ENCODE measurements at regions not wholly inside any gene's neighbourhood (a gene's known extent, or its start where the extent isn't known, plus 50 kb on each side); places are given as distances from the start of the nearest gene placed in this dataset.

DNA sequence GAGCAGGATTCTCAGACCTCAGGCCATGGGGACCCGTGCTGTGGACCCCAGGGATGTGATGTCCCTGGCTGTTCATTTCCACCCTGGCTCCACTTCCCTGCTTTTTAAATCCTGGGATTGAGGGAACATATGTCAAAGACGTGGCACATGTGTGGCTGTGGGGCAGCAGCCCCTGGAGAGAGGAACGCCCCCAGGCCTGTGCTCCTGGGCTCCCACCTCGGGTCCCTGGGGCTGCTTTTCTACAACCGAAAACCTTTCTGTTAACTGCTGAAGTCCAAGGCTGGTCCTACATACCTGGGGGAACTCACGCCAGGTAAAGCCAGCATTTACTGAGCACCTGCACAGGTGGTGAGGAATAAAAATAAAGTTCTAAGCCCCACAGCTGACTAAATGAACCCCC is 102.3 kb upstream of the FRMD1 start:
- no peak for FAIRE-seq
- dilution Hi-C loops (cut with MboI; ENCODE audit: extremely low pct_ligation_motif_present, low sequenced_read_pairs), result no loop called here
- TF ChIP-seq, protein P1, sequence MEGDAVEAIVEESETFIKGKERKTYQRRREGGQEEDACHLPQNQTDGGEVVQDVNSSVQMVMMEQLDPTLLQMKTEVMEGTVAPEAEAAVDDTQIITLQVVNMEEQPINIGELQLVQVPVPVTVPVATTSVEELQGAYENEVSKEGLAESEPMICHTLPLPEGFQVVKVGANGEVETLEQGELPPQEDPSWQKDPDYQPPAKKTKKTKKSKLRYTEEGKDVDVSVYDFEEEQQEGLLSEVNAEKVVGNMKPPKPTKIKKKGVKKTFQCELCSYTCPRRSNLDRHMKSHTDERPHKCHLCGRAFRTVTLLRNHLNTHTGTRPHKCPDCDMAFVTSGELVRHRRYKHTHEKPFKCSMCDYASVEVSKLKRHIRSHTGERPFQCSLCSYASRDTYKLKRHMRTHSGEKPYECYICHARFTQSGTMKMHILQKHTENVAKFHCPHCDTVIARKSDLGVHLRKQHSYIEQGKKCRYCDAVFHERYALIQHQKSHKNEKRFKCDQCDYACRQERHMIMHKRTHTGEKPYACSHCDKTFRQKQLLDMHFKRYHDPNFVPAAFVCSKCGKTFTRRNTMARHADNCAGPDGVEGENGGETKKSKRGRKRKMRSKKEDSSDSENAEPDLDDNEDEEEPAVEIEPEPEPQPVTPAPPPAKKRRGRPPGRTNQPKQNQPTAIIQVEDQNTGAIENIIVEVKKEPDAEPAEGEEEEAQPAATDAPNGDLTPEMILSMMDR (optimal IDR thresholded peaks at IDR 0.05 in 1 of 3, IDR thresholded peaks at IDR 0.05 in 1 of 3, conservative IDR thresholded peaks at IDR 0.05 in 1 of 3; ENCODE audit: extremely low read depth in 1 of 3, insufficient read depth in 2 of 3, low read length in 3 of 3), result no peak
- no peak for TF ChIP-seq EZH2 (IDR thresholded peaks at IDR 0.05; ENCODE audit: low read length)

DNA sequence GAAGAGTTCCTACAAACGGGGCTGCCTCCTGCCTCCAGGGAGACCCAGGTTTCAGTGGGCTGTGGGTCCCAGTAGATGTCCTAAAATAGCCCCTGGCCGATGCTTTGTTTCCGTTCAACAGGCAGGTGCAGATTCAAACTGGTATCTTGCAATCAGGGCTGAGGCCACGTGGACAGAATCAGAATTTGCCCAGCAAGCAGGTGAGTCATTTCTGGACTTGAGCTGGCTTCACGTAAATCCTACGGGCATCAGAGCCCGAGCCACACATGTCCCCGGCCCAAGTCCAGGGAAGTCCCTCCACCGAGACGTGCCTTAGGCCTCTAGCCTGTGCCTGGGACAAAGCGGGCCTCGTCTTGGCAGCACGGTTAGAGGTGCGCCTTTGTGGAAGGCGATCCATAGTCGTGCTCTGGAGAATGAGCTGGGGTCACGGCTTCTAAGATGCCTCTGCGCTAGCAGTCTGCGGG is 101.6 kb upstream of the FRMD1 start:
- FAIRE-seq (no peak), DNase-seq (ENCODE audit: low read depth, low spot score) (no peak)
- Histone ChIP-seq H3K27me3 (ENCODE audit: control insufficient read depth, extremely low read depth, insufficient read depth, low read length) (no peaks in the 10 kb centered on the region), H3K4me2 (ENCODE audit: control insufficient read depth, extremely low read depth, insufficient read depth, low read depth, low read length) (no peak overlapping the region), H3K36me3 (ENCODE audit: control insufficient read depth in 2 of 2, extremely low read depth in 1 of 2, insufficient read depth in 2 of 2, low read length in 2 of 2) (no peaks in the 10 kb centered on the region), H3K9me3 (ENCODE audit: control insufficient read depth, low read depth, low read length) (no peaks in the 10 kb centered on the region), H4K20me1 (ENCODE audit: control insufficient read depth, extremely low read depth, insufficient read depth, low read length) (no peaks in the 10 kb centered on the region), H3K27ac (ENCODE audit: control insufficient read depth, insufficient read depth, low read length) (no peak overlapping the region), H3K79me2 (ENCODE audit: control insufficient read depth, insufficient read depth, low read length) (no peaks in the 10 kb centered on the region), H3K4me1 (ENCODE audit: control insufficient read depth, extremely low read depth, insufficient read depth, low read length) (no peaks in the 10 kb centered on the region), H3K9me1 (ENCODE audit: control insufficient read depth, extremely low read depth, insufficient read depth, low read length) (no peaks in the 10 kb centered on the region), H2AFZ (ENCODE audit: control insufficient read depth, low read length) (no peak overlapping the region), H3K9ac (ENCODE audit: control insufficient read depth, extremely low read depth, insufficient read depth, low read length) (no peak overlapping the region), H3K4me3 (ENCODE audit: control insufficient read depth in 2 of 3, extremely low read depth in 1 of 3, insufficient read depth in 2 of 3, low read depth in 1 of 3, low read length in 3 of 3) (no peak overlapping the region)
- no peak for TF ChIP-seq EZH2 (IDR thresholded peaks at IDR 0.05; ENCODE audit: low read length)
- TF ChIP-seq, protein P1 (optimal IDR thresholded peaks at IDR 0.05 in 1 of 3, IDR thresholded peaks at IDR 0.05 in 1 of 3, conservative IDR thresholded peaks at IDR 0.05 in 1 of 3; ENCODE audit: extremely low read depth in 1 of 3, insufficient read depth in 2 of 3, low read length in 3 of 3), result no peak
- dilution Hi-C loops (cut with MboI; ENCODE audit: extremely low pct_ligation_motif_present, low sequenced_read_pairs), result no loop called here

More for the DNA sequence above, 102.3 kb upstream of the FRMD1 start:
- Histone ChIP-seq H3K79me2 (ENCODE audit: control insufficient read depth, insufficient read depth, low read length) (no peaks in the 10 kb centered on the region), H4K20me1 (ENCODE audit: control insufficient read depth, extremely low read depth, insufficient read depth, low read length) (no peaks in the 10 kb centered on the region), H3K9me1 (ENCODE audit: control insufficient read depth, extremely low read depth, insufficient read depth, low read length) (no peaks in the 10 kb centered on the region), H3K4me2 (ENCODE audit: control insufficient read depth, extremely low read depth, insufficient read depth, low read depth, low read length) (no peak overlapping the region), H3K27ac (ENCODE audit: control insufficient read depth, insufficient read depth, low read length) (no peak overlapping the region), H3K4me1 (ENCODE audit: control insufficient read depth, extremely low read depth, insufficient read depth, low read length) (no peaks in the 10 kb centered on the region), H2AFZ (ENCODE audit: control insufficient read depth, low read length) (no peak overlapping the region), H3K4me3 (ENCODE audit: control insufficient read depth in 2 of 3, extremely low read depth in 1 of 3, insufficient read depth in 2 of 3, low read depth in 1 of 3, low read length in 3 of 3) (no peak overlapping the region), H3K36me3 (ENCODE audit: control insufficient read depth in 2 of 2, extremely low read depth in 1 of 2, insufficient read depth in 2 of 2, low read length in 2 of 2) (no peaks in the 10 kb centered on the region), H3K9ac (ENCODE audit: control insufficient read depth, extremely low read depth, insufficient read depth, low read length) (no peak overlapping the region), H3K27me3 (ENCODE audit: control insufficient read depth, extremely low read depth, insufficient read depth, low read length) (no peaks in the 10 kb centered on the region), H3K9me3 (ENCODE audit: control insufficient read depth, low read depth, low read length) (no peaks in the 10 kb centered on the region)
- DNase-seq (ENCODE audit: low read depth, low spot score), result no peak
